ENCODE measurements at regions not wholly inside any gene's neighbourhood (a gene's known extent, or its start where the extent isn't known, plus 50 kb on each side); places are given as distances from the start of the nearest gene placed in this dataset.

- Histone ChIP-seq H2AFZ (no peak overlapping the region), H3K36me3 (ENCODE audit: low read depth) (no peaks in the 10 kb centered on the region), H3K4me3 (no peak overlapping the region), H3K27ac (no peak overlapping the region), H3K9me2 (ENCODE audit: insufficient read depth) (no peaks in the 10 kb centered on the region), H3K4me1 (replicated peaks; ENCODE audit: insufficient read depth) (no peaks in the 10 kb centered on the region), H3K9me3 (ENCODE audit: insufficient read depth, low read depth) (no peaks in the 10 kb centered on the region), H3F3A (ENCODE audit: insufficient read depth, low read depth) (no peaks in the 10 kb centered on the region), H4K20me1 (ENCODE audit: insufficient read depth) (no peaks in the 10 kb centered on the region), H3K79me2 (ENCODE audit: low read depth) (no peaks in the 10 kb centered on the region), H3K4me2 (no peak overlapping the region), H3K27me3 (ENCODE audit: insufficient read depth, low read depth) (no peaks in the 10 kb centered on the region)
- ChIA-PET POLR2A (ENCODE audit: unreplicated experiment) (no interaction called here), CTCF (no interaction called here)
- TF ChIP-seq EZH2 (IDR thresholded peaks at IDR 0.05; ENCODE audit: low read depth) (no peak), CTCF (conservative IDR thresholded peaks at IDR 0.05) (no peak)
- no TSS peak for BruUV-seq (replicated peaks)
- intact Hi-C loops (cut with micrococcal nuclease; ENCODE audit: unreplicated experiment): no loop called here
- no peak for DNase-seq
Measured at GRCh38 chr6:93972791-93973190, 553.4 kb upstream of the EPHA7 start.

- H3K27me3 ChIP-seq (ENCODE audit: insufficient read depth, low read depth): no peaks in the 10 kb centered on the region
- H2AFZ ChIP-seq: no peak overlapping the region
- ChIA-PET POLR2A (ENCODE audit: unreplicated experiment) (no interaction called here), CTCF (no interaction called here)
- no peak overlapping the region for H3K27ac ChIP-seq
- no peaks in the 10 kb centered on the region for H3K9me2 ChIP-seq (ENCODE audit: insufficient read depth)
- DNase-seq: no peak
- no peak overlapping the region for H3K4me2 ChIP-seq
- TF ChIP-seq EZH2 (IDR thresholded peaks at IDR 0.05; ENCODE audit: low read depth): no peak
- TF ChIP-seq CTCF (conservative IDR thresholded peaks at IDR 0.05): no peak
- H3K4me1 ChIP-seq (replicated peaks; ENCODE audit: insufficient read depth): no peaks in the 10 kb centered on the region
- no peaks in the 10 kb centered on the region for H3K9me3 ChIP-seq (ENCODE audit: insufficient read depth, low read depth)
- H4K20me1 ChIP-seq (ENCODE audit: insufficient read depth): no peaks in the 10 kb centered on the region
- no peak overlapping the region for H3K4me3 ChIP-seq
- intact Hi-C loops (cut with micrococcal nuclease; ENCODE audit: unreplicated experiment): no loop called here
- BruUV-seq (replicated peaks): no TSS peak
- H3K36me3 ChIP-seq (ENCODE audit: low read depth): no peaks in the 10 kb centered on the region
- no peaks in the 10 kb centered on the region for H3K79me2 ChIP-seq (ENCODE audit: low read depth)
- no peaks in the 10 kb centered on the region for H3F3A ChIP-seq (ENCODE audit: insufficient read depth, low read depth)
Measured at GRCh38 chr6:93970684-93971083, 551.3 kb upstream of the EPHA7 start.

GRCh38 chr6:93968126-93968525 is 548.8 kb upstream of the EPHA7 start:
- Histone ChIP-seq H2AFZ (no peak overlapping the region), H3K9me2 (ENCODE audit: insufficient read depth) (no peaks in the 10 kb centered on the region), H3K4me2 (no peak overlapping the region), H3K36me3 (ENCODE audit: low read depth) (no peaks in the 10 kb centered on the region), H3F3A (ENCODE audit: insufficient read depth, low read depth) (no peaks in the 10 kb centered on the region), H3K79me2 (ENCODE audit: low read depth) (no peaks in the 10 kb centered on the region), H3K4me1 (replicated peaks; ENCODE audit: insufficient read depth) (no peaks in the 10 kb centered on the region), H3K4me3 (no peak overlapping the region), H3K9me3 (ENCODE audit: insufficient read depth, low read depth) (no peaks in the 10 kb centered on the region), H3K27ac (no peak overlapping the region), H3K27me3 (ENCODE audit: insufficient read depth, low read depth) (no peaks in the 10 kb centered on the region), H4K20me1 (ENCODE audit: insufficient read depth) (no peaks in the 10 kb centered on the region)
- BruUV-seq (replicated peaks): no TSS peak
- ChIA-PET CTCF (no interaction called here), POLR2A (ENCODE audit: unreplicated experiment) (no interaction called here)
- intact Hi-C loops (cut with micrococcal nuclease; ENCODE audit: unreplicated experiment): no loop called here
- no peak for DNase-seq
- TF ChIP-seq CTCF (conservative IDR thresholded peaks at IDR 0.05) (no peak), EZH2 (IDR thresholded peaks at IDR 0.05; ENCODE audit: low read depth) (no peak)
